Mononuclear cell (primary cell): ENCODE measurements at regions not wholly inside any gene's neighbourhood (a gene's known extent, or its start where the extent isn't known, plus 50 kb on each side); places are given as distances from the start of the nearest gene placed in this dataset.

Experiments used
- H3K27me3 ChIP-seq: 2 replicates; pipeline ENCODE4 v1.6.0; 2011; ENCODE audit warnings: low read length, control low read depth; ENCODE audit not compliant: insufficient read depth
- H3K4me1 ChIP-seq: 2 replicates; pipeline ENCODE4 v1.5.1; 2011; ENCODE audit warnings: mild to moderate bottlenecking, low read length, control low read depth; ENCODE audit not compliant: insufficient read depth
- H3K4me3 ChIP-seq: 2 replicates; pipeline ENCODE4 v1.5.1; 2011; ENCODE audit warnings: mild to moderate bottlenecking, low read length, moderate library complexity
- H3K9me3 ChIP-seq: 2 replicates; pipeline ENCODE4 v1.5.1; 2011; ENCODE audit warnings: low read depth, mild to moderate bottlenecking, control low read depth, low read length

DNA sequence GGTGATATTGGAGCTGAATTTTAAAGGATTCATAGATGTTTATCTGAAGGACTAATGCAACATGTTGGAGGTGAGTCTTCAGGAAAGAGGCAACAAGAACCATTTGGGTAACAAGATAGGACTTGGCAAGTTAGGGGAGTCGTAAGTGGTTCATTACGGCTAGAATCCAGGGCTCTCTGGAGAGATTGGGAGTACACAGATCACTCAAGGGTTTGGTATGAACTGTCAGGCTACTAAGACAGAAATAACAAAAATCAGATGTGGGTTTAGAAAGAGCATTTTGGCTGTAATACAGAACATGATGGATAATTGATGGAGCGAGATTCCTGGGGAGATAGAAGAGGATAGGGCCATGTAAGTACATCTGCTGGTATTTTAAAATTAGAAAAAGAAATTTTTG lies 86.3 kb upstream of the ESR1 start:
- H3K27me3 ChIP-seq = no peaks in the 10 kb centered on the region
- no peaks in the 10 kb centered on the region for H3K9me3 ChIP-seq
- no peaks in the 10 kb centered on the region for H3K4me1 ChIP-seq
- H3K4me3 ChIP-seq = no peak overlapping the region

DNA sequence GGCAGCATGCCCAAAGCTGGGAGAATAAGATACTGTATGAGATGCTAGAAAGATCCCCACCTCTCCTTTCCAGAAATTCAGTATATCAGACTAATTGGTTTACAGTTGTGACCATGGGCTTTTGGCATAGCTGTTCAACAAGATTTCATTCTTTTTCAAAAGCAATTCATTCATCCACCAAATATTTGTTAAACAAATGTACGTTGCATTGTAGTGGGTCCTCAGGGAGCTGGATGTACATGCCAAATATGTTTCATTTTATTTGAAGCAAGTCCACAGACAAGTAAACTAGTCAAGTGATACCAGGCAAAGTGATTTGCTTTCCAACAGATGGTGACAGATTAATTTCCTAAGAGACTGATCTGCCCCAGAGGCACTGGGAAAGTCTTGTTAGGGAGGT lies 85.8 kb upstream of the ESR1 start:
- H3K27me3 ChIP-seq = no peaks in the 10 kb centered on the region
- no peaks in the 10 kb centered on the region for H3K9me3 ChIP-seq
- H3K4me3 ChIP-seq = no peak overlapping the region
- no peaks in the 10 kb centered on the region for H3K4me1 ChIP-seq

GRCh38 chr6:151722342-151722741 lies 85.1 kb upstream of the ESR1 start:
- H3K9me3 ChIP-seq = no peaks in the 10 kb centered on the region
- no peaks in the 10 kb centered on the region for H3K27me3 ChIP-seq
- H3K4me1 ChIP-seq = no peaks in the 10 kb centered on the region
- H3K4me3 ChIP-seq = no peak overlapping the region

DNA sequence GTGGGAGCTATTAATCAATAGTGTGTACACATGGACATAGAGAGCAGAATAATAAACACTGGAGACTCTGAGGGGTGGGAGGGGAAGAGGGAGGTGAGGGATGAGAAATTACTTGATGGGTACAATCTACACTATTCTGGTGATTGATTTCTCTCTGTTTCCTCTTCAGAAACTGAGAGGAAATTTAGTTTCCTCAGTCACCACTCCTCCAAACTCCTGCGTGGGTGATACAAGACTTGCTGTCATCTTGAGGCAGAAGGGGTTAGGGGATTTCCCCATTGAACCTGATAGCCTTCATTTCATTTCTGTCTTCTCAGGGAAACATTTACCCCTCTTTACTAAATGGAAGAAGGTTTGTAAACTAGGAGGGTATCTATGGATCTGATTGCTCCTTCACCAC lies 84.3 kb upstream of the ESR1 start:
- H3K27me3 ChIP-seq = no peaks in the 10 kb centered on the region
- no peak overlapping the region for H3K4me3 ChIP-seq
- no peaks in the 10 kb centered on the region for H3K4me1 ChIP-seq
- no peaks in the 10 kb centered on the region for H3K9me3 ChIP-seq

GRCh38 chr6:151729829-151730495 lies 77.5 kb upstream of the ESR1 start:
- Histone ChIP-seq H3K9me3 (no peaks in the 10 kb centered on the region), H3K4me3 (no peak overlapping the region), H3K27me3 (no peaks in the 10 kb centered on the region), H3K4me1 (no peaks in the 10 kb centered on the region)

DNA sequence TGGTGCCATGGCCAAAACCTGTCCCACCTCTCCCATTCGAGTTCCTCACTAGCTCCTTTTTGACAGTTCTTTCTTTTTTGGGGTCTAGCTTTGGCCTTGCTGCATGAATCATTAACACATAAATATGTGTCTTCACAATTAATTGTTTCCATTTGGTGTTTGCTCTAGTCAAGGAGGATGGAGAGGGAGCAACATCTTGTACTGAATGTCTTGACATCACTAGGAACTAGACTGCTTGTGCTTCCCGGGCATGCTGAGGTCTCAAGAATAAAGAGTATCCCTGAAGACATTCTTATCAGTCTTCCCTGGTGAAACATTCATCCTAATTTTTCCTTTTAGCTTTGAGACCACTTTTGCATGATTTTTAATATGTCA lies 77.0 kb upstream of the ESR1 start:
- Histone ChIP-seq H3K27me3 (no peaks in the 10 kb centered on the region), H3K4me1 (no peaks in the 10 kb centered on the region), H3K4me3 (no peak overlapping the region), H3K9me3 (no peaks in the 10 kb centered on the region)

DNA sequence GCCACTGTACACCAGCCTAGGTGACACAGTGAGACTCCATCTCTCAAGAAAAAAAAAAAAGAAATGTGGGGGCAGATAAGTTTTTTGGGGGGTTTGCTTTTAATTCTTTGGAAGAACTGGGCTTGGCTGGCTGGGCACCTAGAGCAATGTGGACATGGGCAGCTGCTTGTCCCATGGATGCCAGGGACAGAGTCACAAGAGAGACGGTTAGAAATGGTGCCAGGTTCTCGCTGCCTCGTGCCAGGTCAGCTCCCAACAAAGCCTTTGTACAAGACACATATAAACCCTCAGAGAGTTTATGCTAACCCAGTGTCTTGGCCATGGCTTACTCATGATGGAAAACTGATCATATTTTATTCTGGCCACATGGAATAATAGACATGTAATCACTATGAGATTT lies 76.2 kb upstream of the ESR1 start:
- no peaks in the 10 kb centered on the region for H3K4me1 ChIP-seq
- no peaks in the 10 kb centered on the region for H3K27me3 ChIP-seq
- H3K9me3 ChIP-seq = no peaks in the 10 kb centered on the region
- H3K4me3 ChIP-seq = no peak overlapping the region

DNA sequence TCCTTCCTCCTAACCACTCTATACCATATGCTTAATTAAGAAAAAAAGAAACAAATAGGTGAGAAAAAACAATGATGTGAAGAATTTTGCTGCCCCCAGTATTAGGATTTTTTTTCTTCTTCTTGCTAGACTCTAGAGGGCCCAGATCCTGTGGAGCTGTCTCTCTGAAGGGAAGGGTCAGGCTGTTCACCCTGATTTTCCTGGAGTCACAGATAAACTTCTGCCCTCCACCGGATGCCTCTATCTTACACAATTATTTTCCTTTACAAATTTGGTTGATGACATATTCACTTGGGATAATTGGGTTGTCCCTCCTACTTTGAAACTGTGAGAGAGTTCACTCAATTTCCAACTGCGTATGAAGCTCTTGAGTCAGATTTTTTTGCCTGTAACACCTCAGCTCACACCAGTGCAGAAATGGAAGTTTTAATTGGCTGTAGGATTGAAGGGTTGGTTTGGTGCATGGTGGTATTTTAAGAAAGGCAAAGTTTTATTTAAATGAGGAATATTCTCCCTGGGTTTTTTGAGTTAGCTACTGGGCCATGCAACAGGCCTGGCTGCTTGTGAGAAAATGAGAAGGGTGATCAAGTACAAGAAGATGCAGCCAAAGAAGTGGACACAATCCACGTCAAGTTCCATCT lies 73.7 kb upstream of the ESR1 start:
- Histone ChIP-seq H3K9me3 (no peaks in the 10 kb centered on the region), H3K4me1 (no peaks in the 10 kb centered on the region), H3K27me3 (no peaks in the 10 kb centered on the region), H3K4me3 (no peak overlapping the region)

GRCh38 chr6:151738267-151738666 lies 69.2 kb upstream of the ESR1 start:
- H3K27me3 ChIP-seq = no peaks in the 10 kb centered on the region
- H3K4me1 ChIP-seq = no peaks in the 10 kb centered on the region
- H3K4me3 ChIP-seq = no peak overlapping the region
- no peaks in the 10 kb centered on the region for H3K9me3 ChIP-seq

DNA sequence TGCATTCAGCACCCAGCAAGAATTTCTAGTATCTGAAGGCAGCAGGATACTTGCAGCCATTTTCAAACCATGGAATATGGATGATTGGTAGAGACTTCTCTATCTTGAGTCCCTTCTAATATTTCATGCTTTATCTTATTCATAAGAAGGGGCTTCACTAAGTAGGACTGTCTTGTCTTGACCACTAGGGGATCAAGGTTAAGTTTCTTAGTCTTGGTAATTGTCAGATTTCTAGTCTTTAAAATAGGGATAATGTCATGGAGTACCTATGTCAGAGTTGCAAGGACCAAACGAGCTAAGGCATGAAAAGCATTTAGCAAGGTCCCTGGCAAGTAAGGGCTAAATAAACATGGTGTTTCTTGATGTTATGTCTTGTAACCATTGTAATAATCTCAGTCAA lies 68.5 kb upstream of the ESR1 start:
- H3K4me3 ChIP-seq = no peak overlapping the region
- H3K9me3 ChIP-seq = no peaks in the 10 kb centered on the region
- no peaks in the 10 kb centered on the region for H3K4me1 ChIP-seq
- H3K27me3 ChIP-seq = no peaks in the 10 kb centered on the region

DNA sequence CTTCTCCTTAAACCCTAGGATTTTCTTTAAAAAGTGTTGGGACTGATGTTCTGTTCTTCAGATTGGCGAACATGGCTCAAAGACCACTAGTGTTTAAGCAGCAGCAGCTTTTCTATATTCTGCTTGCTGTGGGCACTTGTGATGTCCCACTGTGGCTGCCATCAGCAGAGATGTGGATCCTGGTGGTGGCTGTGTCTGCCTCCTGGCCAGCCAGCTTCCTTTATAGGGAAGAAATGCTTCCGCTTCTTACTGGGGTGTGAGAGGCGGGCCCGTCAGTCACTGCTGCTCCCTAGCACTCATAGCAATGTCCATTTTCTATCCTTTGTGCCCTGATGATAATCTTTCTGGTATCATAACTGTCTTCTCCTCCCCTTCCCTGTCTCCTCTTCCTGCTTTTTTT lies 66.7 kb upstream of the ESR1 start:
- Histone ChIP-seq H3K9me3 (no peaks in the 10 kb centered on the region), H3K27me3 (no peaks in the 10 kb centered on the region), H3K4me3 (no peak overlapping the region)

GRCh38 chr6:151747896-151748295 lies 59.6 kb upstream of the ESR1 start:
- Histone ChIP-seq H3K4me3 (no peak overlapping the region), H3K4me1 (no peaks in the 10 kb centered on the region), H3K9me3 (no peaks in the 10 kb centered on the region), H3K27me3 (no peaks in the 10 kb centered on the region)

More for the DNA sequence above, 66.7 kb upstream of the ESR1 start:
- H3K4me1 ChIP-seq = no peaks in the 10 kb centered on the region

DNA sequence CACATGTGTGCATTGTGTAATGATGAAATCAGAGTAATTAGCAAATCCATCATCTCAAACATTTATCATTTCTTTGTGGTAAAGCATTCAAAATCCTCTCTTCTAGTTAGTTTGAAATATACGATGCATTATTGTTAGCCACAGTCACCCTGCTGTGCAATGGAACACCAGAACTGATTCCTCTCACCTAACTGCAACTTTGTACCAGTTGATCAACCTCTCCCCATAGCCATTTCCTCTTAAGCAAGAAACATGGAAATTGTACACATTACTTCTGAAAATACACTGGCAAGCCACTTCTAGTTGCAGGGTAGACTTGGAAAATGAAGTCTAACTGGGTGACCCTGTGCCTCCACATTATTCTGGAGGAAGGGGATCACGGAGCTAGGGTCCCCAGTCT lies 58.1 kb upstream of the ESR1 start:
- no peak overlapping the region for H3K4me3 ChIP-seq
- no peaks in the 10 kb centered on the region for H3K9me3 ChIP-seq
- no peaks in the 10 kb centered on the region for H3K4me1 ChIP-seq
- H3K27me3 ChIP-seq = no peaks in the 10 kb centered on the region

DNA sequence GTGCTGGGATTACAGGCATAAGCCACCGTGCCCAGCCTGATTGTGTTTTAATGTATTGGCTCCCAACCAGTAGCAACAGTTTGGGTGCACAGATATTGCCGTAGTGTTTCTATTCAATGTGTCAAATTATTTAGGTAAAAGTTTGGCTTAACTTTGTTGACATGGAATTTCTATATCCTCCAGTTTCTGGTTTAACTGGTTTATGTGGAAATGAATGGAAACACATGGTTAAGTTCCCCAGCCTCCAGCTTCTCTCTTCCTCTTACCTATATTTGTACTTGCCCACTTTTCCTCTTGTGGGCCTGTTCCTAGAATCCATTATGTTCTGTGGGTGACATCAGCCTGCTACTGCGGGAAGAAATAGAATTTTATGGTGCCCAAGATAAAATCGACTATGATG lies 53.9 kb upstream of the ESR1 start:
- H3K4me3 ChIP-seq = no peak overlapping the region

DNA sequence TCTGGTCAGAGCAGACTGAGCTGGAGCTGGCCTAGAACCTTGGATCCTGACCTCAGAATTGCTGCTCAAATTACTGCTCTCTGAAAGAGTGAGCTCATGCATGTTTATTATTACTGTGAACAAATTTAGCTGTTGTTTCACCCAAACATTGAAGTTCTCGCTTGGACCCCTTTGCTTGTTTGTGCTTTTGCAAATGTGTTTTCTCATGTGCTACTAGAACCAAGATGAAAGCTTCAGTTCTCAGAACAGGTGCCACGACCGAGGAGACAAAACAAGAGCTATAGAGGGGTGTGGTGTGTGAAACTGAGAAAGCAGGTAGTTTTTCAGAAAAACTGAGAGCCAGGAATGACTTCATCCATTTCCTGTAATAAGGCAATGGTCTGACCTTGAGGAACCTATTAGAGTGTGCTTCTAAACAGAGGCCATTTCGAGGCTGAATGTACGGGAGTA lies 50.0 kb upstream of the ESR1 start:
- H3K4me3 ChIP-seq = no peak overlapping the region
- no peaks in the 10 kb centered on the region for H3K4me1 ChIP-seq
- H3K27me3 ChIP-seq = no peaks in the 10 kb centered on the region
- H3K9me3 ChIP-seq = no peaks in the 10 kb centered on the region

More for the DNA sequence above, 53.9 kb upstream of the ESR1 start:
- no peaks in the 10 kb centered on the region for H3K27me3 ChIP-seq
- H3K9me3 ChIP-seq = no peaks in the 10 kb centered on the region
- H3K4me1 ChIP-seq = no peaks in the 10 kb centered on the region
